ENCODE measurements at regions not wholly inside any gene's neighbourhood (a gene's known extent, or its start where the extent isn't known, plus 50 kb on each side); places are given as distances from the start of the nearest gene placed in this dataset.
"Not testable (repeated sequence)": the region's sequence is repeated elsewhere in the genome, so short reads cannot be mapped to it uniquely, and the experiment has no call there.

- no peak for DNase-seq
Measured at GRCh38 chr10:64959116-64959515, 1437.9 kb downstream of the REEP3 start.

GRCh38 chr10:64959883-64960282 is 1438.7 kb downstream of the REEP3 start:
- no peak for DNase-seq

GRCh38 chr10:64973391-64973790 is 1452.2 kb downstream of the REEP3 start:
- no peak for DNase-seq

GRCh38 chr10:64976150-64976549 is 1454.9 kb downstream of the REEP3 start:
- DNase-seq: no peak

- DNase-seq: no peak
Measured at GRCh38 chr10:64977915-64978314, 1456.7 kb downstream of the REEP3 start.

GRCh38 chr10:64996886-64997285 is 1475.7 kb downstream of the REEP3 start:
- no peak for DNase-seq

GRCh38 chr10:65010845-65011244 is 1489.6 kb downstream of the REEP3 start:
- no peak for DNase-seq

GRCh38 chr10:65017523-65017922 is 1496.3 kb downstream of the REEP3 start:
- no peak for DNase-seq

- DNase-seq: no peak
Measured at GRCh38 chr10:65024886-65025285, 1503.7 kb downstream of the REEP3 start.

GRCh38 chr10:65030263-65030662 is 1509.1 kb downstream of the REEP3 start:
- no peak for DNase-seq

- DNase-seq: no peak
Measured at GRCh38 chr10:65032867-65033769, 1511.9 kb downstream of the REEP3 start.

GRCh38 chr10:65033957-65034356 is 1512.8 kb downstream of the REEP3 start:
- DNase-seq: no peak

GRCh38 chr10:65040796-65041195 is 1519.6 kb downstream of the REEP3 start:
- DNase-seq: no peak

GRCh38 chr10:65041307-65041706 is 1520.1 kb downstream of the REEP3 start:
- DNase-seq: no peak

GRCh38 chr10:65042496-65042895 is 1521.3 kb downstream of the REEP3 start:
- no peak for DNase-seq

GRCh38 chr10:65046831-65047230 is 1525.6 kb downstream of the REEP3 start:
- no peak for DNase-seq

GRCh38 chr10:65052111-65052510 is 1530.9 kb downstream of the REEP3 start:
- DNase-seq: not testable (repeated sequence)

- DNase-seq: not testable (repeated sequence)
Measured at GRCh38 chr10:65053397-65053796, 1532.2 kb downstream of the REEP3 start.

GRCh38 chr10:65053831-65054351 is 1532.7 kb downstream of the REEP3 start:
- DNase-seq: not testable (repeated sequence)

- DNase-seq: not testable (repeated sequence)
Measured at GRCh38 chr10:65054701-65055100, 1533.5 kb downstream of the REEP3 start.

- DNase-seq: no peak
Measured at GRCh38 chr10:65065278-65065677, 1544.1 kb downstream of the REEP3 start.

GRCh38 chr10:65083222-65083621 is 1562.0 kb downstream of the REEP3 start:
- DNase-seq: no peak

- no peak for DNase-seq
Measured at GRCh38 chr10:65090991-65091390, 1569.8 kb downstream of the REEP3 start.

GRCh38 chr10:65100146-65100545 is 1578.9 kb downstream of the REEP3 start:
- DNase-seq: no peak

- DNase-seq: not testable (repeated sequence)
Measured at GRCh38 chr10:65100881-65101280, 1579.7 kb downstream of the REEP3 start.

Measured in activated T-cell treated with anti-CD3 and anti-CD28 coated beads for 4 hours (primary cell).